ENCODE measurements at regions not wholly inside any gene's neighbourhood (a gene's known extent, or its start where the extent isn't known, plus 50 kb on each side); places are given as distances from the start of the nearest gene placed in this dataset.

GRCh38 chr6:6867404-6867799 is 240.4 kb upstream of the RREB1 start:
- Histone ChIP-seq H2BK5ac (ENCODE audit: insufficient read length, low read length) (no peak overlapping the region), H3K79me2 (ENCODE audit: insufficient read depth, low read length) (no peaks in the 10 kb centered on the region), H3K27me3 (ENCODE audit: insufficient read depth, low read length) (no peaks in the 10 kb centered on the region), H4K20me1 (ENCODE audit: control insufficient read depth, insufficient read depth, insufficient read length) (no peaks in the 10 kb centered on the region), H3K4ac (ENCODE audit: low read depth, low read length) (no peak overlapping the region), H3K18ac (ENCODE audit: insufficient read length, low read depth, low read length) (no peak overlapping the region), H3K9ac (ENCODE audit: extremely low read depth, insufficient read length, low read length) (no peak overlapping the region), H3T11ph (ENCODE audit: low read length) (no peak overlapping the region), H2BK15ac (ENCODE audit: low read depth, low read length) (no peak overlapping the region), H3K79me1 (ENCODE audit: insufficient read depth, low read depth, low read length, poor library complexity, severe bottlenecking) (no peaks in the 10 kb centered on the region), H4K5ac (ENCODE audit: insufficient read length, low read depth, low read length) (no peak overlapping the region), H2BK20ac (ENCODE audit: low read depth, low read length, poor library complexity, severe bottlenecking) (no peak overlapping the region), H2AFZ (ENCODE audit: low read length) (no peak overlapping the region), H3K27ac (ENCODE audit: insufficient read length, low read depth, low read length) (no peak overlapping the region), H4K8ac (replicated peaks; ENCODE audit: insufficient read length, low read depth, low read length) (no peak overlapping the region), H2AK5ac (ENCODE audit: insufficient read length, low read length) (no peak overlapping the region), H3K4me1 (ENCODE audit: insufficient read depth, low read length) (no peaks in the 10 kb centered on the region), H2BK12ac (ENCODE audit: insufficient read length, low read depth, low read length) (no peak overlapping the region), H3K14ac (ENCODE audit: insufficient read depth, low read length) (no peak overlapping the region), H2BK120ac (ENCODE audit: low read depth, low read length, poor library complexity, severe bottlenecking) (no peak overlapping the region), H3K56ac (ENCODE audit: insufficient read length, low read depth, low read length) (no peak overlapping the region), H3K4me2 (ENCODE audit: insufficient read depth, insufficient read length, low read length) (no peak overlapping the region), H3K23ac (ENCODE audit: insufficient read length, low read depth, low read length) (no peak overlapping the region), H3K23me2 (ENCODE audit: insufficient read length, low read depth, low read length, poor library complexity, severe bottlenecking) (no peaks in the 10 kb centered on the region), H3K9me3 (ENCODE audit: control insufficient read depth, low read depth, low read length) (no peaks in the 10 kb centered on the region), H4K91ac (ENCODE audit: insufficient read length, low read depth, low read length) (no peak overlapping the region)
- peaks cover 0 to under 1% of the 10 kb centered on the region in 2 experiments; a peak in 1 of 4 replicates for H3K4me1 Mint-ChIP-seq
- no peak overlapping the region for H3K4me3 Mint-ChIP-seq
- no peaks in the 10 kb centered on the region for H3K36me3 Mint-ChIP-seq (ENCODE audit: insufficient read depth in 1 of 3, low read depth in 3 of 3)
- no peaks in the 10 kb centered on the region for H3K27me3 Mint-ChIP-seq (ENCODE audit: low read depth)
- no CpG with 5 or more reads among the region's 4 CpGs for WGBS (ENCODE audit: extremely low coverage, insufficient read length, low lambda C conversion rate)
- no peak for DNase-seq
- TF ChIP-seq CTCF (conservative IDR thresholded peaks at IDR 0.05): no peak
- H3K9me3 Mint-ChIP-seq: peaks cover 5% of the 10 kb centered on the region in 2 experiments; a peak in 2 of 5 replicates
- no peak overlapping the region for H3K27ac Mint-ChIP-seq
